H9 (cell line): ENCODE measurements at regions not wholly inside any gene's neighbourhood (a gene's known extent, or its start where the extent isn't known, plus 50 kb on each side); places are given as distances from the start of the nearest gene placed in this dataset.

Experiments used
- DNase-seq: peaks from one replicate; pipeline ENCODE4 v3.0.0-alpha.2; 2017
- H2AFZ ChIP-seq: one replicate; pipeline ENCODE4 v1.6.1; 2013; ENCODE audit warnings: mild to moderate bottlenecking, low read length, control low read depth, moderate library complexity
- H2AK5ac ChIP-seq: 2 replicates; pipeline ENCODE4 v1.6.1; 2013; ENCODE audit warnings: low read length, control low read depth, mixed read lengths; ENCODE audit not compliant: insufficient read length
- H2BK120ac ChIP-seq: one replicate; pipeline ENCODE4 v1.6.1; 2013; ENCODE audit warnings: low read depth, mild to moderate bottlenecking, low read length, control low read depth, inconsistent platforms; ENCODE audit not compliant: poor library complexity, severe bottlenecking
- H2BK12ac ChIP-seq: 2 replicates; pipeline ENCODE4 v1.6.1; 2013; ENCODE audit warnings: low read length, control low read depth, mixed read lengths, low read depth; ENCODE audit not compliant: insufficient read length
- H2BK15ac ChIP-seq: 2 replicates; pipeline ENCODE4 v1.6.1; 2013; ENCODE audit warnings: low read depth, low read length, control low read depth
- H2BK20ac ChIP-seq: one replicate; pipeline ENCODE4 v1.6.1; 2013; ENCODE audit warnings: low read depth, mild to moderate bottlenecking, low read length, control low read depth, inconsistent platforms; ENCODE audit not compliant: poor library complexity, severe bottlenecking
- H2BK5ac ChIP-seq: 2 replicates; pipeline ENCODE4 v1.6.1; 2013; ENCODE audit warnings: low read length, control low read depth, mixed read lengths; ENCODE audit not compliant: insufficient read length
- H3K14ac ChIP-seq: 2 replicates; pipeline ENCODE4 v1.6.1; 2013; ENCODE audit warnings: low read length, control low read depth; ENCODE audit not compliant: insufficient read depth
- H3K18ac ChIP-seq: 2 replicates; pipeline ENCODE4 v1.6.1; 2013; ENCODE audit warnings: low read depth, mild to moderate bottlenecking, mixed read lengths, low read length, control low read depth; ENCODE audit not compliant: insufficient read length
- H3K23ac ChIP-seq: 2 replicates; pipeline ENCODE4 v1.6.1; 2013; ENCODE audit warnings: low read length, control low read depth, mixed read lengths, low read depth; ENCODE audit not compliant: insufficient read length
- H3K23me2 ChIP-seq: 2 replicates; pipeline ENCODE4 v1.6.1; 2013; ENCODE audit warnings: low read depth, mild to moderate bottlenecking, mixed read lengths, low read length, control low read depth; ENCODE audit not compliant: insufficient read length, poor library complexity, severe bottlenecking
- H3K27ac ChIP-seq: 2 replicates; pipeline ENCODE4 v1.5.1; 2013; ENCODE audit warnings: low read length, control low read depth, mixed read lengths, low read depth; ENCODE audit not compliant: insufficient read length
- H3K27me3 ChIP-seq: 2 replicates; pipeline ENCODE4 v1.6.1; 2013; ENCODE audit warnings: low read length, control low read depth, inconsistent platforms; ENCODE audit not compliant: insufficient read depth
- H3K4ac ChIP-seq: 2 replicates; pipeline ENCODE4 v1.6.1; 2013; ENCODE audit warnings: low read depth, mild to moderate bottlenecking, control low read depth, inconsistent platforms, low read length, moderate library complexity
- H3K4me1 ChIP-seq: 2 replicates; pipeline ENCODE4 v1.6.1; 2013; ENCODE audit warnings: low read length, control low read depth, inconsistent platforms; ENCODE audit not compliant: insufficient read depth
- H3K4me2 ChIP-seq: 2 replicates; pipeline ENCODE4 v1.6.1; 2013; ENCODE audit warnings: low read length, control low read depth, mixed read lengths; ENCODE audit not compliant: insufficient read length, insufficient read depth
- H3K56ac ChIP-seq: 2 replicates; pipeline ENCODE4 v1.6.1; 2013; ENCODE audit warnings: low read depth, mild to moderate bottlenecking, mixed read lengths, low read length, control low read depth; ENCODE audit not compliant: insufficient read length
- H3K79me1 ChIP-seq: 2 replicates; pipeline ENCODE4 v1.6.1; 2013; ENCODE audit warnings: low read depth, mild to moderate bottlenecking, moderate library complexity, low read length, control low read depth, inconsistent platforms; ENCODE audit not compliant: insufficient read depth, poor library complexity, severe bottlenecking
- H3K79me2 ChIP-seq: 2 replicates; pipeline ENCODE4 v1.6.1; 2013; ENCODE audit warnings: low read length, control low read depth, inconsistent platforms; ENCODE audit not compliant: insufficient read depth
- H3K9ac ChIP-seq: 2 replicates; pipeline ENCODE4 v1.6.1; 2013; ENCODE audit warnings: low read length, control low read depth, mixed read lengths; ENCODE audit not compliant: insufficient read length; ENCODE audit errors: extremely low read depth
- H3K9me3 ChIP-seq: one replicate; pipeline ENCODE4 v1.6.1; 2013; ENCODE audit warnings: low read depth, low read length, inconsistent platforms; ENCODE audit not compliant: control insufficient read depth
- H3T11ph ChIP-seq: one replicate; pipeline ENCODE4 v1.6.1; 2013; ENCODE audit warnings: mild to moderate bottlenecking, low read length, control low read depth, inconsistent platforms
- H4K20me1 ChIP-seq: one replicate; pipeline ENCODE4 v1.6.1; 2013; ENCODE audit not compliant: control insufficient read depth, insufficient read length, insufficient read depth
- H4K5ac ChIP-seq: 2 replicates; pipeline ENCODE4 v1.6.1; 2013; ENCODE audit warnings: low read depth, mild to moderate bottlenecking, mixed read lengths, low read length, control low read depth; ENCODE audit not compliant: insufficient read length
- H4K8ac ChIP-seq: replicated peaks from 2 replicates; pipeline ENCODE4 v1.6.1; 2013; ENCODE audit warnings: low read length, control low read depth, mixed read lengths, low read depth; ENCODE audit not compliant: insufficient read length
- H4K91ac ChIP-seq: 2 replicates; pipeline ENCODE4 v1.6.1; 2013; ENCODE audit warnings: low read depth, mild to moderate bottlenecking, moderate library complexity, mixed read lengths, low read length, control low read depth; ENCODE audit not compliant: insufficient read length
- H3K27ac Mint-ChIP-seq, 3 experiments: 2 replicates in 2 of 3; 3 replicates in 1 of 3; pipeline ENCODE4 v1.8.0; 2020 to 2021; ENCODE audit warnings: mixed read lengths in 3 of 3, mild to moderate bottlenecking in 1 of 3, moderate library complexity in 1 of 3
- H3K27me3 Mint-ChIP-seq: 2 replicates; pipeline ENCODE4 v1.8.0; 2021; ENCODE audit warnings: low read depth, mild to moderate bottlenecking, moderate library complexity, mixed read lengths
- H3K36me3 Mint-ChIP-seq, 3 experiments: 2 replicates in 2 of 3; 3 replicates in 1 of 3; pipeline ENCODE4 v1.8.0; 2020 to 2021; ENCODE audit warnings: low read depth in 3 of 3, mixed read lengths in 3 of 3; ENCODE audit not compliant: insufficient read depth in 1 of 3
- H3K4me1 Mint-ChIP-seq, 2 experiments: 2 replicates each; pipeline ENCODE4 v1.8.0; 2020; ENCODE audit warnings: mixed read lengths in 2 of 2
- H3K4me3 Mint-ChIP-seq, 2 experiments: 2 replicates in 1 of 2; 3 replicates in 1 of 2; pipeline ENCODE4 v1.8.0; 2020 to 2021; ENCODE audit warnings: mild to moderate bottlenecking in 2 of 2, mixed read lengths in 2 of 2, moderate library complexity in 1 of 2
- H3K9me3 Mint-ChIP-seq, 2 experiments: 2 replicates in 1 of 2; 3 replicates in 1 of 2; pipeline ENCODE4 v1.8.0; 2020; ENCODE audit warnings: mild to moderate bottlenecking in 2 of 2, mixed read lengths in 2 of 2, moderate library complexity in 1 of 2
- WGBS: extraction: QIAGEN DNeasy Blood & Tissue Kit; methylation state at CpG from one replicate; pipeline ENCODE4 v1.1.7; 2013; ENCODE audit warnings: missing lambda C conversion rate, low lambda C conversion rate, mixed read lengths; ENCODE audit not compliant: insufficient read length; ENCODE audit errors: extremely low coverage; 5-methylcytosine and 5-hydroxymethylcytosine counted together
- TF ChIP-seq, protein P1 (sequence below): fragments of 200-600 bp; sonication (generic); conservative IDR thresholded peaks from 3 replicates; pipeline ENCODE4 v1.8.0; 2021; ENCODE audit warnings: antibody characterized with exemption, mild to moderate bottlenecking

DNA sequence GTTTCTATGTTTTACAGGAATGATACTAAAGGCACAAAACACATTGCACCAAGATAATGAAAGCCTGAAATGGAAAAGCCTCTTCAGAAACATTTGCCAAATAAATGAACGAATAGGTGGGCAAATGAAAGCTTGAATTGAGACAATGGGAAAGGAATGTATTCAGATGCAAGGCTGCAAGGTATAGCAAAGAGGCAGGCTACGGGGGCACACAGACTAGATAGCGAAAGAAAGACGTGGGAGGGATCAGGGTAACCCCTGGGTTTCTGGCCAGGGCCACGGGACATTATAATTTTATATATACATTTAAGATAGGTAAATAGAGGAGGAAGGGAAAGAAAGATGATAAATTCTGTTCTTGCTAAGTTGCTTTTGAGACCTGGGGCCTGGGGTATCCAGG is 95.9 kb upstream of the NLGN1 start:
- H3K9me3 ChIP-seq = no peaks in the 10 kb centered on the region
- no peak overlapping the region for H3K18ac ChIP-seq
- DNase-seq = no peak
- no peak overlapping the region for H4K8ac ChIP-seq
- Mint-ChIP-seq H3K27ac (peak overlapping the region in 2 of 3 experiments; percentile 30 to 86; a peak in 3 of 7 replicates), H3K4me1 (peaks cover 38 to 40% of the 10 kb centered on the region in 2 experiments), H3K9me3 (peaks cover 10 to 20% of the 10 kb centered on the region in 2 experiments; a peak in 4 of 5 replicates), H3K36me3 (peaks cover 6 to 36% (median 12%) of the 10 kb centered on the region in 3 experiments; a peak in 6 of 7 replicates), H3K27me3 (no peaks in the 10 kb centered on the region), H3K4me3 (no peak overlapping the region; a peak in 1 of 5 replicates)
- no peaks in the 10 kb centered on the region for H3K79me1 ChIP-seq
- no peak overlapping the region for H3K56ac ChIP-seq
- no peak overlapping the region for H2BK120ac ChIP-seq
- H4K20me1 ChIP-seq = no peaks in the 10 kb centered on the region
- no peak overlapping the region for H4K5ac ChIP-seq
- H4K91ac ChIP-seq = no peak overlapping the region
- no peaks in the 10 kb centered on the region for H3K27me3 ChIP-seq
- H2BK12ac ChIP-seq = no peak overlapping the region
- TF ChIP-seq, protein P1, sequence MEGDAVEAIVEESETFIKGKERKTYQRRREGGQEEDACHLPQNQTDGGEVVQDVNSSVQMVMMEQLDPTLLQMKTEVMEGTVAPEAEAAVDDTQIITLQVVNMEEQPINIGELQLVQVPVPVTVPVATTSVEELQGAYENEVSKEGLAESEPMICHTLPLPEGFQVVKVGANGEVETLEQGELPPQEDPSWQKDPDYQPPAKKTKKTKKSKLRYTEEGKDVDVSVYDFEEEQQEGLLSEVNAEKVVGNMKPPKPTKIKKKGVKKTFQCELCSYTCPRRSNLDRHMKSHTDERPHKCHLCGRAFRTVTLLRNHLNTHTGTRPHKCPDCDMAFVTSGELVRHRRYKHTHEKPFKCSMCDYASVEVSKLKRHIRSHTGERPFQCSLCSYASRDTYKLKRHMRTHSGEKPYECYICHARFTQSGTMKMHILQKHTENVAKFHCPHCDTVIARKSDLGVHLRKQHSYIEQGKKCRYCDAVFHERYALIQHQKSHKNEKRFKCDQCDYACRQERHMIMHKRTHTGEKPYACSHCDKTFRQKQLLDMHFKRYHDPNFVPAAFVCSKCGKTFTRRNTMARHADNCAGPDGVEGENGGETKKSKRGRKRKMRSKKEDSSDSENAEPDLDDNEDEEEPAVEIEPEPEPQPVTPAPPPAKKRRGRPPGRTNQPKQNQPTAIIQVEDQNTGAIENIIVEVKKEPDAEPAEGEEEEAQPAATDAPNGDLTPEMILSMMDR = no peak
- H3K79me2 ChIP-seq = no peaks in the 10 kb centered on the region
- H3K14ac ChIP-seq = no peak overlapping the region
- H3K9ac ChIP-seq = no peak overlapping the region
- peak overlapping the region; percentile 33 for H3K4me2 ChIP-seq
- no peak overlapping the region for H2BK20ac ChIP-seq
- H3K23me2 ChIP-seq = no peaks in the 10 kb centered on the region
- peak overlapping the region; percentile 23 for H2AFZ ChIP-seq
- H3K4ac ChIP-seq = no peak overlapping the region
- no peak overlapping the region for H3T11ph ChIP-seq
- H3K27ac ChIP-seq = no peak overlapping the region
- H3K23ac ChIP-seq = no peak overlapping the region
- no peak overlapping the region for H2BK15ac ChIP-seq
- peaks cover 7% of the 10 kb centered on the region for H3K4me1 ChIP-seq
- WGBS = no CpG with 5 or more reads among the region's 5 CpGs
- no peak overlapping the region for H2AK5ac ChIP-seq
- H2BK5ac ChIP-seq = no peak overlapping the region
